DOHH2 (cell line): ENCODE measurements at regions not wholly inside any gene's neighbourhood (a gene's known extent, or its start where the extent isn't known, plus 50 kb on each side); places are given as distances from the start of the nearest gene placed in this dataset.

Experiments
- H3F3A ChIP-seq: fragments of 200-600 bp; sonication (generic), shearing (Covaris generic); 2 replicates; pipeline ENCODE4 v1.6.0; 2016; ENCODE audit warnings: antibody characterized with exemption, mild to moderate bottlenecking; ENCODE audit not compliant: control insufficient read depth, insufficient read depth
- H3K27ac ChIP-seq: fragments of 200-600 bp; sonication (generic); 2 replicates; pipeline ENCODE4 v1.5.1; 2014; ENCODE audit warnings: low read depth, mild to moderate bottlenecking, low read length, moderate library complexity
- H3K27me3 ChIP-seq: fragments of 200-600 bp; sonication (generic); 2 replicates; pipeline ENCODE4 v1.6.1; 2014; ENCODE audit warnings: mild to moderate bottlenecking, low read length, mixed read lengths; ENCODE audit not compliant: control insufficient read depth
- H3K36me3 ChIP-seq: fragments of 200-600 bp; sonication (generic); 2 replicates; pipeline ENCODE4 v1.6.1; 2014; ENCODE audit warnings: mild to moderate bottlenecking, low read length, moderate library complexity, mixed read lengths; ENCODE audit not compliant: control insufficient read depth
- H3K4me1 ChIP-seq: fragments of 200-600 bp; sonication (generic); 2 replicates; pipeline ENCODE4 v1.6.1; 2014; ENCODE audit warnings: mild to moderate bottlenecking, low read length, mixed read lengths; ENCODE audit not compliant: control insufficient read depth
- H3K4me2 ChIP-seq: fragments of 200-600 bp; sonication (generic); 2 replicates; pipeline ENCODE4 v1.6.0; 2014; ENCODE audit warnings: mild to moderate bottlenecking, low read length, moderate library complexity
- H3K4me3 ChIP-seq: fragments of 200-600 bp; sonication (generic); 2 replicates; pipeline ENCODE4 v1.5.1; 2014; ENCODE audit warnings: mild to moderate bottlenecking, low read length, mixed read lengths
- H3K79me2 ChIP-seq: fragments of 200-600 bp; sonication (generic); 2 replicates; pipeline ENCODE4 v1.6.1; 2014; ENCODE audit warnings: mild to moderate bottlenecking, low read length, mixed read lengths; ENCODE audit not compliant: control insufficient read depth
- H3K9me2 ChIP-seq: fragments of 200-600 bp; sonication (generic); replicated peaks from 2 replicates; pipeline ENCODE4 v1.6.1; 2014; ENCODE audit warnings: mild to moderate bottlenecking, low read length, mixed read lengths; ENCODE audit not compliant: control insufficient read depth
- H3K9me3 ChIP-seq: fragments of 200-600 bp; sonication (generic); 2 replicates; pipeline ENCODE4 v1.6.1; 2014; ENCODE audit warnings: antibody characterized with exemption, low read length, mixed read lengths; ENCODE audit not compliant: control insufficient read depth, insufficient read depth
- H4K20me1 ChIP-seq: fragments of 200-600 bp; sonication (generic); 2 replicates; pipeline ENCODE4 v1.6.0; 2014; ENCODE audit warnings: low read depth, mild to moderate bottlenecking, antibody characterized with exemption, low read length, moderate library complexity; ENCODE audit not compliant: control insufficient read depth, insufficient read depth
- EZH2phosphoT487 ChIP-seq: fragments of 200-600 bp; sonication (generic); IDR thresholded peaks from 2 replicates; pipeline ENCODE4 v1.6.1; 2017; ENCODE audit warnings: borderline replicate concordance, mild to moderate bottlenecking, antibody characterized with exemption, low read length, moderate library complexity, mixed read lengths
- TF ChIP-seq, protein P1 (sequence below): fragments of 200-600 bp; sonication (generic); IDR thresholded peaks from one replicate; pipeline ENCODE4 v1.5.1; 2014; ENCODE audit warnings: antibody characterized with exemption, mild to moderate bottlenecking, low read depth, low read length; ENCODE audit not compliant: poor library complexity, severe bottlenecking

DNA sequence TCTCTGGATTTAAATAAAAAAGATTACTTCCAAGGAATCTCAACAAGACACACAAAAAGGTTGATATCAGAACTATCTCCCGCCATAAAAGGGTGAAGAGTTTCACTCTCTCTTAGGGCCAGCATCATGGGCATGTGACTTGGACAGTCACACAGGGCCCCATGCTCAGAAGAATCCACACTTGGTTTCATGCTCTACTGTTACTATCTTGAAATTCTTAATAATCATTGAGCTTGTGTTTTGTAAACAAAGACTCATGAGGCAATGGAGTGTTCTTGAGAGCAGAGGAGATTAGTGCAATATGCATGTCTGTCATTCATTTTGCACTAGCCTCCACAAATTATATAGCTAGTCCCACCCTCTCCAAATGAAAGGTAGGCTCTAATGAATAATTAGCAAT is 58.4 kb downstream of the HMHB1 start:
- H3F3A ChIP-seq = no peaks in the 10 kb centered on the region

DNA sequence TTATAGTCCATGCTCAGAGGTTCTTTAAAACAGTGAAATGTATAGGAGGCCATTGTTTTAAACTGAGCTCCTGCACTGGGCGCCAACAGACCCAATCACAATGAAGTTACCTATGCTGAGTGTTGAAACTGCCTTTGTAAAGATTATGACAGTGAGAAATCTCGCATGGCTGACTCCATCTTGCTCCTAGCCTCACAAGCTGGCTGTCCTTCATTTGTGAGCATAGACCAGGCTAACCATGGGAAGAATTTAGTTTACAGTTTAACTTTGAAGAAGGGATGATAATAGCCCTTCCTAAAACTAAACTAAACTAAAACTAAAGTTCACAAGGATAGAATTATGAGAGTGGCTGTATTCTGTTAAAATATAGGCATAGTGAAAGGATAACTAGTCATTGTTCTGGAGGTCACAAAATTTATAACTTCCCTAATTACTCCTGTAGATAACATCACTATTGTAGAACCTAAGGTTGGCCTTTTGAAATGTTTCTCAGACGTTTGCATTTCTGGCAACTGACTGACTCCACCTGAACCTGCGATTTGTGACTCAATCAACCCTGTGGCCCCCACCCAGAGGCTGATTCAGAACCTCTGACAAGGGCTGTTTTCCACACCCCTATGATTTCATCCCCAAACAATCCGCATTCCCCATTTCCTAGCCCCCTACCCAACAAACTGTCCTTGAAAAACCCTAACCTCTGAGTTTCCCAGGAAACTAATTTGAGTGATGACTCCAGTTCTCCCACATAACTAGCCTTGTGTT is 59.1 kb downstream of the HMHB1 start:
- Histone ChIP-seq H3F3A (no peaks in the 10 kb centered on the region), H3K4me2 (no peak overlapping the region), H3K9me2 (no peaks in the 10 kb centered on the region; the same call in 1 of the 2 replicates), H4K20me1 (no peaks in the 10 kb centered on the region), H3K9me3 (no peaks in the 10 kb centered on the region), H3K4me1 (no peaks in the 10 kb centered on the region), H3K79me2 (no peaks in the 10 kb centered on the region), H3K27ac (no peak overlapping the region), H3K4me3 (no peak overlapping the region), H3K27me3 (no peaks in the 10 kb centered on the region), H3K36me3 (no peaks in the 10 kb centered on the region)
- TF ChIP-seq, protein P1, sequence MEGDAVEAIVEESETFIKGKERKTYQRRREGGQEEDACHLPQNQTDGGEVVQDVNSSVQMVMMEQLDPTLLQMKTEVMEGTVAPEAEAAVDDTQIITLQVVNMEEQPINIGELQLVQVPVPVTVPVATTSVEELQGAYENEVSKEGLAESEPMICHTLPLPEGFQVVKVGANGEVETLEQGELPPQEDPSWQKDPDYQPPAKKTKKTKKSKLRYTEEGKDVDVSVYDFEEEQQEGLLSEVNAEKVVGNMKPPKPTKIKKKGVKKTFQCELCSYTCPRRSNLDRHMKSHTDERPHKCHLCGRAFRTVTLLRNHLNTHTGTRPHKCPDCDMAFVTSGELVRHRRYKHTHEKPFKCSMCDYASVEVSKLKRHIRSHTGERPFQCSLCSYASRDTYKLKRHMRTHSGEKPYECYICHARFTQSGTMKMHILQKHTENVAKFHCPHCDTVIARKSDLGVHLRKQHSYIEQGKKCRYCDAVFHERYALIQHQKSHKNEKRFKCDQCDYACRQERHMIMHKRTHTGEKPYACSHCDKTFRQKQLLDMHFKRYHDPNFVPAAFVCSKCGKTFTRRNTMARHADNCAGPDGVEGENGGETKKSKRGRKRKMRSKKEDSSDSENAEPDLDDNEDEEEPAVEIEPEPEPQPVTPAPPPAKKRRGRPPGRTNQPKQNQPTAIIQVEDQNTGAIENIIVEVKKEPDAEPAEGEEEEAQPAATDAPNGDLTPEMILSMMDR = no peak
- no peak for TF ChIP-seq EZH2phosphoT487

More for the DNA sequence above, 58.4 kb downstream of the HMHB1 start:
- Histone ChIP-seq H3K9me2 (no peaks in the 10 kb centered on the region; the same call in 1 of the 2 replicates), H3K4me2 (no peak overlapping the region), H3K9me3 (no peaks in the 10 kb centered on the region), H3K4me1 (no peaks in the 10 kb centered on the region), H3K4me3 (no peak overlapping the region), H3K36me3 (no peaks in the 10 kb centered on the region), H4K20me1 (no peaks in the 10 kb centered on the region), H3K27ac (no peak overlapping the region), H3K79me2 (no peaks in the 10 kb centered on the region), H3K27me3 (no peaks in the 10 kb centered on the region)
- TF ChIP-seq, protein P1 = no peak
- no peak for TF ChIP-seq EZH2phosphoT487

DNA sequence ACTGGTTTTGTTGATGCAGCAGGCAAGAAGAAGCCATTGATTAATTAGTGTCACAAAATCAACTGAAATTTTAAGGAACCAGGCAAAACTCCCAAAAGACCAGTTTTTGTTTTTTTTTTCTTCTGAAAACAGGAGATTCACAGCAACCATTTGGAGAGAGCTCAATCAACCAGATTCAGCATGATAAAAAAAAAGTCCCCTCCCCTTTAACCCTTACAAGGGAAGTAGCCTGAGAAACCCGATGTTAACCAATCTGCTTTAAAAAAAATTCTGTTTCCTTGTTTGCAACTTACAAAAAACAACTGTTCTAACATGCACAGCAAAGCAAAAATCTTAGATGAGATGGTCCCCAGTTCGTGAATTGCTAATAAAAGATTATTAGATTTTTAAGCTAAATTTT is 59.7 kb downstream of the HMHB1 start:
- Histone ChIP-seq H4K20me1 (no peaks in the 10 kb centered on the region), H3K4me1 (no peaks in the 10 kb centered on the region), H3K9me2 (no peaks in the 10 kb centered on the region; the same call in 1 of the 2 replicates), H3K27me3 (no peaks in the 10 kb centered on the region), H3K9me3 (no peaks in the 10 kb centered on the region), H3K27ac (no peak overlapping the region), H3K36me3 (no peaks in the 10 kb centered on the region), H3K79me2 (no peaks in the 10 kb centered on the region), H3K4me2 (no peak overlapping the region), H3F3A (no peaks in the 10 kb centered on the region), H3K4me3 (no peak overlapping the region)
- TF ChIP-seq EZH2phosphoT487 = no peak
- TF ChIP-seq, protein P1 = no peak
